ENCODE measurements at regions not wholly inside any gene's neighbourhood (a gene's known extent, or its start where the extent isn't known, plus 50 kb on each side); places are given as distances from the start of the nearest gene placed in this dataset.

GRCh38 chr6:139523986-139524385, 149.5 kb upstream of the CITED2 start:
- POLR2A ChIA-PET = interaction anchor here (0.6 to 1.1 kb wide), 2 partner anchors 53 to 184 kb away, joined by 3 to 4 read pairs; no protein-coding TSS in a partner anchor
- H3K9me3 Mint-ChIP-seq (ENCODE audit: unreplicated experiment) = no peaks in the 10 kb centered on the region
- CTCF ChIA-PET = no interaction called here
- TF ChIP-seq CTCF (IDR thresholded peaks at IDR 0.05; ENCODE audit: unreplicated experiment) = no peak
- H3K27ac Mint-ChIP-seq (ENCODE audit: low read depth, unreplicated experiment) = no peak overlapping the region
- no peak for DNase-seq (ENCODE audit: unreplicated experiment)
- intact Hi-C loops (cut with micrococcal nuclease) = loop anchor here (5.0 kb wide), 1 partner anchor 117 kb away; no protein-coding TSS in a partner anchor
- H3K4me1 Mint-ChIP-seq (ENCODE audit: insufficient read depth, unreplicated experiment) = peaks cover 24% of the 10 kb centered on the region
- no peaks in the 10 kb centered on the region for H3K36me3 Mint-ChIP-seq (ENCODE audit: insufficient read depth, unreplicated experiment)
- no TSS peak for BruUV-seq (replicated peaks)
- H3K27me3 Mint-ChIP-seq (ENCODE audit: insufficient read depth, unreplicated experiment) = no peaks in the 10 kb centered on the region
- H3K4me3 Mint-ChIP-seq (ENCODE audit: unreplicated experiment) = no peak overlapping the region

- Mint-ChIP-seq H3K4me1 (ENCODE audit: insufficient read depth, unreplicated experiment) (peaks cover 24% of the 10 kb centered on the region), H3K27me3 (ENCODE audit: insufficient read depth, unreplicated experiment) (no peaks in the 10 kb centered on the region), H3K4me3 (ENCODE audit: unreplicated experiment) (no peak overlapping the region), H3K9me3 (ENCODE audit: unreplicated experiment) (no peaks in the 10 kb centered on the region), H3K27ac (ENCODE audit: low read depth, unreplicated experiment) (no peak overlapping the region), H3K36me3 (ENCODE audit: insufficient read depth, unreplicated experiment) (no peaks in the 10 kb centered on the region)
- DNase-seq (ENCODE audit: unreplicated experiment) = no peak
- intact Hi-C loops (cut with micrococcal nuclease) = loop anchor here (5.0 kb wide), 1 partner anchor 115 kb away; no protein-coding TSS in a partner anchor
- no peak for TF ChIP-seq CTCF (IDR thresholded peaks at IDR 0.05; ENCODE audit: unreplicated experiment)
- no TSS peak for BruUV-seq (replicated peaks)
- ChIA-PET CTCF (interaction anchor here (0.6 kb wide), 1 partner anchor 482 kb away, joined by 3 read pairs; no protein-coding TSS in a partner anchor), POLR2A (interaction anchor here (1.4 kb wide), 1 partner anchor 148 kb away, joined by 9 read pairs; the partner anchor contains the start of gene CITED2)
Measured at GRCh38 chr6:139522511-139523220, 148.2 kb upstream of the CITED2 start.

GRCh38 chr6:139521338-139521737, 146.9 kb upstream of the CITED2 start:
- no peaks in the 10 kb centered on the region for H3K36me3 Mint-ChIP-seq (ENCODE audit: insufficient read depth, unreplicated experiment)
- CTCF ChIA-PET = interaction anchor here (0.7 kb wide), 1 partner anchor 634 kb away, joined by 3 read pairs; no protein-coding TSS in a partner anchor
- no peak for TF ChIP-seq CTCF (IDR thresholded peaks at IDR 0.05; ENCODE audit: unreplicated experiment)
- POLR2A ChIA-PET = interaction anchor here (1.2 to 1.4 kb wide), 3 partner anchors 10 to 152 kb away, joined by 3 to 9 read pairs (median 4); partner anchors contain the start of gene CITED2
- H3K4me3 Mint-ChIP-seq (ENCODE audit: unreplicated experiment) = no peak overlapping the region
- H3K27me3 Mint-ChIP-seq (ENCODE audit: insufficient read depth, unreplicated experiment) = no peaks in the 10 kb centered on the region
- DNase-seq (ENCODE audit: unreplicated experiment) = no peak
- no peaks in the 10 kb centered on the region for H3K9me3 Mint-ChIP-seq (ENCODE audit: unreplicated experiment)
- H3K27ac Mint-ChIP-seq (ENCODE audit: low read depth, unreplicated experiment) = no peak overlapping the region
- H3K4me1 Mint-ChIP-seq (ENCODE audit: insufficient read depth, unreplicated experiment) = peaks cover 27% of the 10 kb centered on the region
- no TSS peak for BruUV-seq (replicated peaks)
- intact Hi-C loops (cut with micrococcal nuclease) = loop anchor here (5.0 kb wide), 1 partner anchor 114 kb away; no protein-coding TSS in a partner anchor

GRCh38 chr6:139520321-139520768, 145.9 kb upstream of the CITED2 start:
- Mint-ChIP-seq H3K36me3 (ENCODE audit: insufficient read depth, unreplicated experiment) (no peaks in the 10 kb centered on the region), H3K27ac (ENCODE audit: low read depth, unreplicated experiment) (peak overlapping the region; percentile 46), H3K4me3 (ENCODE audit: unreplicated experiment) (no peak overlapping the region), H3K27me3 (ENCODE audit: insufficient read depth, unreplicated experiment) (no peaks in the 10 kb centered on the region), H3K4me1 (ENCODE audit: insufficient read depth, unreplicated experiment) (peaks cover 29% of the 10 kb centered on the region), H3K9me3 (ENCODE audit: unreplicated experiment) (no peaks in the 10 kb centered on the region)
- DNase-seq (ENCODE audit: unreplicated experiment) = peak; percentile 79
- intact Hi-C loops (cut with micrococcal nuclease) = loop anchor here (5.0 kb wide), 1 partner anchor 113 kb away; no protein-coding TSS in a partner anchor
- CTCF ChIA-PET = interaction anchor here (0.6 kb wide), 1 partner anchor 137 kb away, joined by 5 read pairs; no protein-coding TSS in a partner anchor
- POLR2A ChIA-PET = no interaction called here
- BruUV-seq (replicated peaks) = no TSS peak
- no peak for TF ChIP-seq CTCF (IDR thresholded peaks at IDR 0.05; ENCODE audit: unreplicated experiment)

All from MCF 10A (cell line).